PC-9 (cell line): ENCODE measurements at regions not wholly inside any gene's neighbourhood (a gene's known extent, or its start where the extent isn't known, plus 50 kb on each side); places are given as distances from the start of the nearest gene placed in this dataset.

ENCODE experiments used
- CTCF ChIP-seq: fragments of 200-600 bp; sonication (generic); conservative IDR thresholded peaks from 2 replicates; pipeline ENCODE4 v1.6.1; 2017; ENCODE audit warnings: mixed run types, antibody characterized with exemption, mild to moderate bottlenecking, moderate library complexity
- EZH2 ChIP-seq: fragments of 200-600 bp; sonication (generic); IDR thresholded peaks from 2 replicates; pipeline ENCODE4 v1.8.0; 2017; ENCODE audit warnings: antibody characterized with exemption, low read depth

GRCh38 chr3:88926221-88926620 is 181.2 kb upstream of the EPHA3 start:
- no peak for TF ChIP-seq CTCF
- TF ChIP-seq EZH2 = no peak
